ENCODE measurements at regions not wholly inside any gene's neighbourhood (a gene's known extent, or its start where the extent isn't known, plus 50 kb on each side); places are given as distances from the start of the nearest gene placed in this dataset.

DNA sequence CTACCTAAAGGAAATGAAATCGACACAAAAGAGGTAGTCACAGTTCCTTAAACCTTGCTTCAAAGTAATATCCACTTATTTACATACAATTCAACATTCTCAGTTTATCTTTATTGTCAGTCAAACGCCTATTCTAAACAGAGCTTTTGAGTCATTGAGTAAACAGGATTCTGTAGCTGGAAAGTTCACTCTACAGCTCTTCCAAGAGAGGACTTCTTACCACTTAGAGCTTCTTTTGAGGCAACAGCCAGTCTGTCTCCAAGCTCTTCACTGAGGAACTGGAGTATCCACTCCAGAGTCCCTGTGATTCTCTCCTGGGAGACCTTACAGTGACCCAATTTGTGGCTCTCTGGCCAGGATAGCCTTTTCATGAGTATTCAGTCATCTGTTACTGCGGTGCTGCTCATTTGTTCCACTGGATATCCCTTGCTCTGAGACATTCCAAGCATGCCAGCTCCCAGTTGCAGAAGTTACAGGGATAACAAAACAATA is 210.9 kb upstream of the OSR1 start:
- Histone ChIP-seq H3K4me3 (no peak overlapping the region), H3K36me3 (ENCODE audit: insufficient read depth in 1 of 2, low read depth in 1 of 2) (no peaks in the 10 kb centered on the region), H3K27me3 (ENCODE audit: insufficient read depth in 3 of 3, low read length in 2 of 3) (no peaks in the 10 kb centered on the region), H3K9me3 (no peaks in the 10 kb centered on the region), H3K4me1 (peaks cover 4% of the 10 kb centered on the region), H3K27ac (no peak overlapping the region)
- intact Hi-C loops (cut with DNase I), result no loop called here
- ATAC-seq (no peak), DNase-seq (no peak)
- 61 to 62% (median 61%) methylated on average over 3 of the region's 3 CpGs for WGBS, 3 donors
- TF ChIP-seq, protein P1, sequence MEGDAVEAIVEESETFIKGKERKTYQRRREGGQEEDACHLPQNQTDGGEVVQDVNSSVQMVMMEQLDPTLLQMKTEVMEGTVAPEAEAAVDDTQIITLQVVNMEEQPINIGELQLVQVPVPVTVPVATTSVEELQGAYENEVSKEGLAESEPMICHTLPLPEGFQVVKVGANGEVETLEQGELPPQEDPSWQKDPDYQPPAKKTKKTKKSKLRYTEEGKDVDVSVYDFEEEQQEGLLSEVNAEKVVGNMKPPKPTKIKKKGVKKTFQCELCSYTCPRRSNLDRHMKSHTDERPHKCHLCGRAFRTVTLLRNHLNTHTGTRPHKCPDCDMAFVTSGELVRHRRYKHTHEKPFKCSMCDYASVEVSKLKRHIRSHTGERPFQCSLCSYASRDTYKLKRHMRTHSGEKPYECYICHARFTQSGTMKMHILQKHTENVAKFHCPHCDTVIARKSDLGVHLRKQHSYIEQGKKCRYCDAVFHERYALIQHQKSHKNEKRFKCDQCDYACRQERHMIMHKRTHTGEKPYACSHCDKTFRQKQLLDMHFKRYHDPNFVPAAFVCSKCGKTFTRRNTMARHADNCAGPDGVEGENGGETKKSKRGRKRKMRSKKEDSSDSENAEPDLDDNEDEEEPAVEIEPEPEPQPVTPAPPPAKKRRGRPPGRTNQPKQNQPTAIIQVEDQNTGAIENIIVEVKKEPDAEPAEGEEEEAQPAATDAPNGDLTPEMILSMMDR (IDR thresholded peaks at IDR 0.05), result no peak

- TF ChIP-seq, protein P1 (IDR thresholded peaks at IDR 0.05), result no peak
- no peaks in the 10 kb centered on the region for H3K36me3 ChIP-seq (ENCODE audit: insufficient read depth in 1 of 2, low read depth in 1 of 2)
- ATAC-seq (no peak), DNase-seq (no peak)
- no peak overlapping the region for H3K4me3 ChIP-seq
- 96 to 97% (median 96%) methylated on average over 5 of the region's 5 CpGs for WGBS, 3 donors
- no peaks in the 10 kb centered on the region for H3K9me3 ChIP-seq
- no peaks in the 10 kb centered on the region for H3K4me1 ChIP-seq
- H3K27me3 ChIP-seq (ENCODE audit: insufficient read depth in 3 of 3, low read length in 2 of 3), result peaks cover 0 to 1% (median 0%) of the 10 kb centered on the region in 3 donors
- no peak overlapping the region for H3K27ac ChIP-seq
- intact Hi-C loops (cut with DNase I), result no loop called here
These were observed 210.4 kb upstream of the OSR1 start for GRCh38 chr2:19568809-19569208.

DNA sequence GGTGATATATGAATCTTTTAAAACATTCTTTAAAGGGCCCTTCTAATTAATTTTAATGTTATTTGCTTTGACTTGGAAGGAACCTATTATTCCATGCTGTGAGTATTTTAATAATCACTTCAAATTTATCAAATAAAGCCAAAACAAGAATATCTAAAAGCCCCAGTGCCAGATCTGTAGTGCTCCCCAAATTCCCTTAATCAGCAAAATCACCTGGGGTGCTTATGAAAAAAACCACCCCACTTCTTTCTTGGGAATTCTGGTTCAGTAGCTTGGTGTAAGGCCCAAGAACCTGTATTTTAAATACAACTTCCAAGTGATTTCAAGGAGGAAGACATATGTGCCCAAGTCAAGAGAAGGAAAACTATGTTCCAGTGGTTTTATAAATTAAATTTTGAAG is 202.4 kb upstream of the OSR1 start:
- TF ChIP-seq, protein P1 (IDR thresholded peaks at IDR 0.05), result no peak
- no peaks in the 10 kb centered on the region for H3K4me1 ChIP-seq
- no peaks in the 10 kb centered on the region for H3K9me3 ChIP-seq
- no peak for ATAC-seq
- H3K36me3 ChIP-seq (ENCODE audit: insufficient read depth in 1 of 2, low read depth in 1 of 2), result no peaks in the 10 kb centered on the region
- intact Hi-C loops (cut with DNase I), result no loop called here
- DNase-seq, result no peak
- H3K27ac ChIP-seq, result no peak overlapping the region
- H3K27me3 ChIP-seq (ENCODE audit: insufficient read depth in 3 of 3, low read length in 2 of 3), result peaks cover 0 to 9% (median 0%) of the 10 kb centered on the region in 3 donors
- H3K4me3 ChIP-seq, result no peak overlapping the region

- peaks cover 0 to 9% (median 0%) of the 10 kb centered on the region in 3 donors for H3K27me3 ChIP-seq (ENCODE audit: insufficient read depth in 3 of 3, low read length in 2 of 3)
- DNase-seq (no peak), ATAC-seq (no peak)
- no peaks in the 10 kb centered on the region for H3K9me3 ChIP-seq
- H3K4me1 ChIP-seq, result no peaks in the 10 kb centered on the region
- H3K4me3 ChIP-seq, result no peak overlapping the region
- H3K36me3 ChIP-seq (ENCODE audit: insufficient read depth in 1 of 2, low read depth in 1 of 2), result no peaks in the 10 kb centered on the region
- intact Hi-C loops (cut with DNase I), result no loop called here
- TF ChIP-seq, protein P1 (IDR thresholded peaks at IDR 0.05), result no peak
- 50 to 58% (median 55%) methylated on average over 9 of the region's 9 CpGs for WGBS, 3 donors
- no peak overlapping the region for H3K27ac ChIP-seq
These were observed 201.3 kb upstream of the OSR1 start for GRCh38 chr2:19559596-19560240.

DNA sequence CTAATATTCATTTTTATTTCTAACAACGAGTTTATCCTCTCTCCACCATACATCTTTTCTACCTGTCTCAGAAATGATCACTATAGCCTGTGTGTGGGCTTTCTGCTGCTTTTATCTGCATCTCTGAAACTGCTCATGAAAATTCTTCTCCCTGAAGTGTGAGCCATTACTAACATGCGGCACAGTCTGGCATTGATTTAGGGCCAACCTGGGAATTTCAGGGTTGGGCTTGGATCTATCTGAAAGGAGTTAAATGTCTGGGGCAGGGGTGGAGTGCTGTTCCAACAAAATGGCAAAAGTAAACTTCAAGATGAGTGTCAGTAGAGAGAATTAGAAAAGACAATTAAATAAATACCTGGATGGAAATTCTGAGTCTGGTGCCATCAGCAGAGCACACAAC is 198.2 kb upstream of the OSR1 start:
- 69 to 76% (median 72%) methylated on average over 2 of the region's 2 CpGs for WGBS, 3 donors
- Histone ChIP-seq H3K4me1 (no peaks in the 10 kb centered on the region), H3K4me3 (no peak overlapping the region), H3K27me3 (ENCODE audit: insufficient read depth in 3 of 3, low read length in 2 of 3) (peaks cover 0 to 3% (median 0%) of the 10 kb centered on the region in 3 donors), H3K9me3 (no peaks in the 10 kb centered on the region), H3K27ac (no peak overlapping the region), H3K36me3 (ENCODE audit: insufficient read depth in 1 of 2, low read depth in 1 of 2) (no peaks in the 10 kb centered on the region)
- ATAC-seq (no peak), DNase-seq (no peak)
- TF ChIP-seq, protein P1 (IDR thresholded peaks at IDR 0.05), result no peak
- intact Hi-C loops (cut with DNase I), result no loop called here
